ENCODE measurements at regions not wholly inside any gene's neighbourhood (a gene's known extent, or its start where the extent isn't known, plus 50 kb on each side); places are given as distances from the start of the nearest gene placed in this dataset.

DNA sequence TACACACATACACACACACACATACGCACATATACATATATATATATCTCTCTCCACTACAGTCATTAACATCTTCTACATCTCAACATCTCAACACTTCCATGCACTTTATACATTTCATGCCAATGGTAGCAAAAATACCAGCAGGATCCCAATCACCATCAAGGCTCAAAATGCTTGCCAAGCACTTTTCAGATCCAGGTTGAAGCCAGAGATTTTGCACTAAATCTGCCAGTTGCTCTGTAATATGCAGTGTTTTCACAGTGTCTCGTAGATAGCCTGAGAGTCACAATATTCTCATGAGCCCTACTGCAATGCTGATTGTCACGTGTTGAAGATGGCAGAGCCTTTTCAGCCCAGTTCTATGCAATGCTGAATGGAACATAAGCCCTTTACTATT lies 1140.9 kb upstream of the C9orf72 start:
- H3K27ac Mint-ChIP-seq (ENCODE audit: unreplicated experiment), result no peak overlapping the region
- no peak overlapping the region for H3K4me3 Mint-ChIP-seq (ENCODE audit: unreplicated experiment)
- no peaks in the 10 kb centered on the region for H3K27me3 Mint-ChIP-seq (ENCODE audit: unreplicated experiment)
- no peaks in the 10 kb centered on the region for H3K9me3 Mint-ChIP-seq (ENCODE audit: unreplicated experiment)
- TF ChIP-seq, protein P1, sequence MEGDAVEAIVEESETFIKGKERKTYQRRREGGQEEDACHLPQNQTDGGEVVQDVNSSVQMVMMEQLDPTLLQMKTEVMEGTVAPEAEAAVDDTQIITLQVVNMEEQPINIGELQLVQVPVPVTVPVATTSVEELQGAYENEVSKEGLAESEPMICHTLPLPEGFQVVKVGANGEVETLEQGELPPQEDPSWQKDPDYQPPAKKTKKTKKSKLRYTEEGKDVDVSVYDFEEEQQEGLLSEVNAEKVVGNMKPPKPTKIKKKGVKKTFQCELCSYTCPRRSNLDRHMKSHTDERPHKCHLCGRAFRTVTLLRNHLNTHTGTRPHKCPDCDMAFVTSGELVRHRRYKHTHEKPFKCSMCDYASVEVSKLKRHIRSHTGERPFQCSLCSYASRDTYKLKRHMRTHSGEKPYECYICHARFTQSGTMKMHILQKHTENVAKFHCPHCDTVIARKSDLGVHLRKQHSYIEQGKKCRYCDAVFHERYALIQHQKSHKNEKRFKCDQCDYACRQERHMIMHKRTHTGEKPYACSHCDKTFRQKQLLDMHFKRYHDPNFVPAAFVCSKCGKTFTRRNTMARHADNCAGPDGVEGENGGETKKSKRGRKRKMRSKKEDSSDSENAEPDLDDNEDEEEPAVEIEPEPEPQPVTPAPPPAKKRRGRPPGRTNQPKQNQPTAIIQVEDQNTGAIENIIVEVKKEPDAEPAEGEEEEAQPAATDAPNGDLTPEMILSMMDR (IDR thresholded peaks at IDR 0.05; ENCODE audit: partially characterized antibody, unreplicated experiment), result no peak
- DNase-seq, result no peak
- no peaks in the 10 kb centered on the region for H3K36me3 Mint-ChIP-seq (ENCODE audit: unreplicated experiment)
- no peaks in the 10 kb centered on the region for H3K4me1 Mint-ChIP-seq (ENCODE audit: low read depth, unreplicated experiment)

GRCh38 chr9:28718226-28718625 lies 1144.9 kb upstream of the C9orf72 start:
- TF ChIP-seq, protein P1 (IDR thresholded peaks at IDR 0.05; ENCODE audit: partially characterized antibody, unreplicated experiment), result no peak
- Mint-ChIP-seq H3K27ac (ENCODE audit: unreplicated experiment) (no peak overlapping the region), H3K36me3 (ENCODE audit: unreplicated experiment) (no peaks in the 10 kb centered on the region), H3K9me3 (ENCODE audit: unreplicated experiment) (no peaks in the 10 kb centered on the region), H3K27me3 (ENCODE audit: unreplicated experiment) (no peaks in the 10 kb centered on the region), H3K4me3 (ENCODE audit: unreplicated experiment) (no peak overlapping the region), H3K4me1 (ENCODE audit: low read depth, unreplicated experiment) (no peaks in the 10 kb centered on the region)
- DNase-seq, result no peak

DNA sequence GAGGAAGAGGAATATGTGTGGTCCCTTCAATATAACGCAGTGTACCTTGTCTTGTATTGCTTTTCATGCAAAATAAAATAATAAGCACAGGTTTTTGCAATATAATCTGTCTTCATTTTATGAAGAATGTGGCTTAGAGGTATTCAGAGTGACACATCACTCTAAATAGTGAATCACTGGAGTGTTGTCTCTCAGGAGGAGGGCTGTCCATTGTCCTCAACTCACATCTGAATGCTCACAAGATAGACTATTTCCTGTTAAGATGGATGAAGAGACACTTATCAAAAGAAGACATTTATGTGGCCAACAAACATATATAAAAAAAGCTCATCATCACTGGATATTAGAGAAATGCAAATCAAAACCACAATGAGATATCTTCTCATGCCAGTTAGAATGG lies 1147.5 kb upstream of the C9orf72 start:
- no peaks in the 10 kb centered on the region for H3K27me3 Mint-ChIP-seq (ENCODE audit: unreplicated experiment)

DNA sequence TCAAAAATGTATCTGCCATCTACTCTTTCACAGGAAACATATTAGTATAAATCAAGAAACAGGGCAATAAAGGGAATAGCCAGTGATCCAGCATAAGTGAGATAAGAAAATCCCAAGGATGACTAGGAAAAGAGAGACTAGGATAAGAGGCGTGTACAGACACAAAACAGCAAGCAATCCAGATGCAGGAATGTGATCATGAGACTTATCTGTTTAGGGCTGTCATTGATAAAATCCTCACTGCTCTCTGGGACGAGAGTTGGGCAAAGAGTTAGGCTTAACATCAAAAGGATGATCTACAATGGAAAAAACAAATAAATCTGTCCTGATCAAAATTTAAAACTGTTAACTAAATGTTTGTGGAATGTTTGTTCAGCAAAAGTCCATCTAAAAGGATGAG lies 1156.8 kb upstream of the C9orf72 start:
- DNase-seq, result no peak
- TF ChIP-seq, protein P1 (IDR thresholded peaks at IDR 0.05; ENCODE audit: partially characterized antibody, unreplicated experiment), result no peak
- no peaks in the 10 kb centered on the region for H3K4me1 Mint-ChIP-seq (ENCODE audit: low read depth, unreplicated experiment)
- H3K27ac Mint-ChIP-seq (ENCODE audit: unreplicated experiment), result no peak overlapping the region
- H3K4me3 Mint-ChIP-seq (ENCODE audit: unreplicated experiment), result no peak overlapping the region
- H3K9me3 Mint-ChIP-seq (ENCODE audit: unreplicated experiment), result no peaks in the 10 kb centered on the region
- no peaks in the 10 kb centered on the region for H3K27me3 Mint-ChIP-seq (ENCODE audit: unreplicated experiment)
- no peaks in the 10 kb centered on the region for H3K36me3 Mint-ChIP-seq (ENCODE audit: unreplicated experiment)

More for the DNA sequence above, 1147.5 kb upstream of the C9orf72 start:
- Mint-ChIP-seq H3K9me3 (ENCODE audit: unreplicated experiment) (no peaks in the 10 kb centered on the region), H3K4me1 (ENCODE audit: low read depth, unreplicated experiment) (no peaks in the 10 kb centered on the region), H3K36me3 (ENCODE audit: unreplicated experiment) (no peaks in the 10 kb centered on the region), H3K27ac (ENCODE audit: unreplicated experiment) (no peak overlapping the region), H3K4me3 (ENCODE audit: unreplicated experiment) (no peak overlapping the region)
- TF ChIP-seq, protein P1 (IDR thresholded peaks at IDR 0.05; ENCODE audit: partially characterized antibody, unreplicated experiment), result no peak
- DNase-seq, result no peak

GRCh38 chr9:28735738-28736342 lies 1162.6 kb upstream of the C9orf72 start:
- no peak for DNase-seq
- no peak overlapping the region for H3K27ac Mint-ChIP-seq (ENCODE audit: unreplicated experiment)

More at GRCh38 chr9:28735738-28736342, 1162.6 kb upstream of the C9orf72 start:
- H3K36me3 Mint-ChIP-seq (ENCODE audit: unreplicated experiment), result no peaks in the 10 kb centered on the region
- no peaks in the 10 kb centered on the region for H3K27me3 Mint-ChIP-seq (ENCODE audit: unreplicated experiment)
- H3K9me3 Mint-ChIP-seq (ENCODE audit: unreplicated experiment), result no peaks in the 10 kb centered on the region
- H3K4me1 Mint-ChIP-seq (ENCODE audit: low read depth, unreplicated experiment), result no peaks in the 10 kb centered on the region
- no peak overlapping the region for H3K4me3 Mint-ChIP-seq (ENCODE audit: unreplicated experiment)
- TF ChIP-seq, protein P1 (IDR thresholded peaks at IDR 0.05; ENCODE audit: partially characterized antibody, unreplicated experiment), result no peak
